NAMALWA (cell line): ENCODE measurements at regions not wholly inside any gene's neighbourhood (a gene's known extent, or its start where the extent isn't known, plus 50 kb on each side); places are given as distances from the start of the nearest gene placed in this dataset.

Source experiments
- DNase-seq: peaks from one replicate; pipeline ENCODE4 v3.0.0-alpha.2; 2015; ENCODE audit warnings: low spot score

GRCh38 chr16:64892835-64893785, 228.8 kb downstream of the CDH11 start:
- DNase-seq: no peak

- no peak for DNase-seq
Observed at GRCh38 chr16:64889446-64889845, 232.4 kb downstream of the CDH11 start.

- DNase-seq: no peak
Observed at GRCh38 chr16:64887651-64888050, 234.2 kb downstream of the CDH11 start.

- no peak for DNase-seq
Observed at GRCh38 chr16:64882078-64882784, 239.6 kb downstream of the CDH11 start.

- DNase-seq: no peak
Observed at GRCh38 chr16:64880994-64881393, 240.9 kb downstream of the CDH11 start.

GRCh38 chr16:64880006-64880405, 241.9 kb downstream of the CDH11 start:
- DNase-seq: no peak

- no peak for DNase-seq
Observed at GRCh38 chr16:64878940-64879339, 242.9 kb downstream of the CDH11 start.

- no peak for DNase-seq
Observed at GRCh38 chr16:64872101-64872500, 249.8 kb downstream of the CDH11 start.

- no peak for DNase-seq
Observed at GRCh38 chr16:64870859-64871258, 251.0 kb downstream of the CDH11 start.

- no peak for DNase-seq
Observed at GRCh38 chr16:64869781-64870180, 252.1 kb downstream of the CDH11 start.

GRCh38 chr16:64866021-64866420, 255.8 kb downstream of the CDH11 start:
- no peak for DNase-seq

- DNase-seq: no peak
Observed at GRCh38 chr16:64865069-64865696, 256.7 kb downstream of the CDH11 start.

- DNase-seq: no peak
Observed at GRCh38 chr16:64864232-64864809, 257.5 kb downstream of the CDH11 start.

GRCh38 chr16:64858076-64858475, 263.8 kb downstream of the CDH11 start:
- DNase-seq: no peak

GRCh38 chr16:64857411-64857810, 264.5 kb downstream of the CDH11 start:
- no peak for DNase-seq

- no peak for DNase-seq
Observed at GRCh38 chr16:64853551-64853950, 268.3 kb downstream of the CDH11 start.

GRCh38 chr16:64846966-64847365, 274.9 kb downstream of the CDH11 start:
- no peak for DNase-seq

GRCh38 chr16:64845071-64845470, 276.8 kb downstream of the CDH11 start:
- DNase-seq: no peak

- no peak for DNase-seq
Observed at GRCh38 chr16:64841482-64841881, 280.4 kb downstream of the CDH11 start.

- DNase-seq: no peak
Observed at GRCh38 chr16:64841071-64841470, 280.8 kb downstream of the CDH11 start.

GRCh38 chr16:64830653-64831052, 291.2 kb downstream of the CDH11 start:
- no peak for DNase-seq

- no peak for DNase-seq
Observed at GRCh38 chr16:64829678-64830077, 292.2 kb downstream of the CDH11 start.
